ENCODE measurements at regions not wholly inside any gene's neighbourhood (a gene's known extent, or its start where the extent isn't known, plus 50 kb on each side); places are given as distances from the start of the nearest gene placed in this dataset.

- no peaks in the 10 kb centered on the region for H3K9me2 ChIP-seq (replicated peaks; ENCODE audit: insufficient read depth)
- H3K27me3 ChIP-seq = no peaks in the 10 kb centered on the region
- no peaks in the 10 kb centered on the region for H3K79me2 ChIP-seq
- H4K20me1 ChIP-seq (ENCODE audit: insufficient read depth, poor library complexity, severe bottlenecking) = no peaks in the 10 kb centered on the region
- WGBS (ENCODE audit: low lambda C conversion rate, missing lambda C conversion rate) = 83% methylated on average over 7 of the region's 7 CpGs
- peak overlapping the region; percentile 31 for H3K27ac ChIP-seq
- DNase-seq (ENCODE audit: low spot score) = no peak
- H3K4me2 ChIP-seq = peak overlapping the region; percentile 10
- no peaks in the 10 kb centered on the region for H3K36me3 ChIP-seq (replicated peaks; ENCODE audit: insufficient read depth, low read depth)
- TF ChIP-seq EZH2 (IDR thresholded peaks at IDR 0.05; ENCODE audit: borderline replicate concordance) = no peak
- TF ChIP-seq CTCF (IDR thresholded peaks at IDR 0.05; ENCODE audit: poor library complexity) = no peak
- TF ChIP-seq EZH2phosphoT487 (IDR thresholded peaks at IDR 0.05; ENCODE audit: low read depth, severe bottlenecking, unreplicated experiment) = no peak
- no peak overlapping the region for H2AFZ ChIP-seq
- peaks cover 11% of the 10 kb centered on the region for H3K4me1 ChIP-seq (ENCODE audit: insufficient read depth)
- H3K9me3 ChIP-seq (ENCODE audit: low read depth) = no peaks in the 10 kb centered on the region
- no peak overlapping the region for H3K4me3 ChIP-seq
These were observed 453.0 kb downstream of the ADAMTS20 start for GRCh38 chr12:43098766-43099550.

- Histone ChIP-seq H3K79me2 (no peaks in the 10 kb centered on the region), H3K27ac (no peak overlapping the region), H3K4me2 (no peak overlapping the region), H3K9me3 (ENCODE audit: low read depth) (no peaks in the 10 kb centered on the region), H3K4me3 (no peak overlapping the region), H3K4me1 (ENCODE audit: insufficient read depth) (peaks cover 11% of the 10 kb centered on the region), H4K20me1 (ENCODE audit: insufficient read depth, poor library complexity, severe bottlenecking) (no peaks in the 10 kb centered on the region), H3K36me3 (replicated peaks; ENCODE audit: insufficient read depth, low read depth) (no peaks in the 10 kb centered on the region), H3K9me2 (replicated peaks; ENCODE audit: insufficient read depth) (no peaks in the 10 kb centered on the region), H2AFZ (no peak overlapping the region), H3K27me3 (no peaks in the 10 kb centered on the region)
- DNase-seq (ENCODE audit: low spot score) = no peak
- TF ChIP-seq EZH2 (IDR thresholded peaks at IDR 0.05; ENCODE audit: borderline replicate concordance) (no peak), CTCF (IDR thresholded peaks at IDR 0.05; ENCODE audit: poor library complexity) (no peak), EZH2phosphoT487 (IDR thresholded peaks at IDR 0.05; ENCODE audit: low read depth, severe bottlenecking, unreplicated experiment) (no peak)
These were observed 453.9 kb downstream of the ADAMTS20 start for GRCh38 chr12:43098071-43098470.

GRCh38 chr12:43097471-43097870 lies 454.5 kb downstream of the ADAMTS20 start:
- Histone ChIP-seq H3K4me3 (no peak overlapping the region), H3K4me2 (no peak overlapping the region), H3K79me2 (no peaks in the 10 kb centered on the region), H3K27ac (no peak overlapping the region), H3K9me2 (replicated peaks; ENCODE audit: insufficient read depth) (no peaks in the 10 kb centered on the region), H4K20me1 (ENCODE audit: insufficient read depth, poor library complexity, severe bottlenecking) (no peaks in the 10 kb centered on the region), H3K4me1 (ENCODE audit: insufficient read depth) (peaks cover 11% of the 10 kb centered on the region), H3K36me3 (replicated peaks; ENCODE audit: insufficient read depth, low read depth) (no peaks in the 10 kb centered on the region), H3K27me3 (no peaks in the 10 kb centered on the region), H3K9me3 (ENCODE audit: low read depth) (no peaks in the 10 kb centered on the region), H2AFZ (no peak overlapping the region)
- DNase-seq (ENCODE audit: low spot score) = no peak
- TF ChIP-seq EZH2 (IDR thresholded peaks at IDR 0.05; ENCODE audit: borderline replicate concordance) (no peak), EZH2phosphoT487 (IDR thresholded peaks at IDR 0.05; ENCODE audit: low read depth, severe bottlenecking, unreplicated experiment) (no peak), CTCF (IDR thresholded peaks at IDR 0.05; ENCODE audit: poor library complexity) (no peak)
- 87% methylated on average over 1 of the region's 1 CpG for WGBS (ENCODE audit: low lambda C conversion rate, missing lambda C conversion rate)
